ENCODE measurements at regions not wholly inside any gene's neighbourhood (a gene's known extent, or its start where the extent isn't known, plus 50 kb on each side); places are given as distances from the start of the nearest gene placed in this dataset.

GRCh38 chr5:9885164-9885563 lies 255.0 kb upstream of the TAS2R1 start:
- no peaks in the 10 kb centered on the region for H4K20me1 ChIP-seq (ENCODE audit: insufficient read depth)
- H2AFZ ChIP-seq (ENCODE audit: low read depth, low read length) = no peak overlapping the region
- no peak overlapping the region for H3K9ac ChIP-seq (ENCODE audit: low read length)
- H3K9me2 ChIP-seq (ENCODE audit: insufficient read depth, low read length) = no peaks in the 10 kb centered on the region
- H3K79me2 ChIP-seq (replicated peaks; ENCODE audit: insufficient read depth, low read length) = no peaks in the 10 kb centered on the region
- no peak overlapping the region for H3K4me2 ChIP-seq (ENCODE audit: low read length)
- H3K27ac ChIP-seq (ENCODE audit: low read length) = no peak overlapping the region
- no peaks in the 10 kb centered on the region for H3K36me3 ChIP-seq (ENCODE audit: insufficient read depth, low read length)
- H3K9me3 ChIP-seq (ENCODE audit: low read length) = no peaks in the 10 kb centered on the region
- TF ChIP-seq REST (IDR thresholded peaks at IDR 0.05; ENCODE audit: borderline replicate concordance) (no peak), EZH2 (IDR thresholded peaks at IDR 0.05; ENCODE audit: borderline replicate concordance, insufficient read depth, low read length, poor library complexity, severe bottlenecking) (no peak), RAD21 (conservative IDR thresholded peaks at IDR 0.05) (no peak), TAF1 (IDR thresholded peaks at IDR 0.05; ENCODE audit: low read depth) (no peak)
- H3K4me3 ChIP-seq (ENCODE audit: low read length) = no peak overlapping the region
- no peaks in the 10 kb centered on the region for H3K27me3 ChIP-seq (ENCODE audit: insufficient read depth, low read depth, low read length)
- H3F3A ChIP-seq (ENCODE audit: insufficient read depth, low read length, poor library complexity, severe bottlenecking) = no peaks in the 10 kb centered on the region

GRCh38 chr5:9878206-9878605 lies 248.1 kb upstream of the TAS2R1 start:
- H3K4me3 ChIP-seq (ENCODE audit: low read length) = no peak overlapping the region
- no peaks in the 10 kb centered on the region for H3K27me3 ChIP-seq (ENCODE audit: insufficient read depth, low read depth, low read length)
- H3K9me3 ChIP-seq (ENCODE audit: low read length) = no peaks in the 10 kb centered on the region
- H4K20me1 ChIP-seq (ENCODE audit: insufficient read depth) = no peaks in the 10 kb centered on the region
- no peak overlapping the region for H3K4me2 ChIP-seq (ENCODE audit: low read length)
- TF ChIP-seq TAF1 (IDR thresholded peaks at IDR 0.05; ENCODE audit: low read depth) (no peak), SMC3 (conservative IDR thresholded peaks at IDR 0.05; ENCODE audit: poor library complexity) (no peak), EP300 (conservative IDR thresholded peaks at IDR 0.05; ENCODE audit: poor library complexity, severe bottlenecking) (no peak), CTCF (IDR thresholded peaks at IDR 0.05; ENCODE audit: poor library complexity, severe bottlenecking) (no peak), REST (IDR thresholded peaks at IDR 0.05; ENCODE audit: borderline replicate concordance) (no peak), EZH2 (IDR thresholded peaks at IDR 0.05; ENCODE audit: borderline replicate concordance, insufficient read depth, low read length, poor library complexity, severe bottlenecking) (no peak), POLR2AphosphoS5 (IDR thresholded peaks at IDR 0.05) (no peak), MXI1 (conservative IDR thresholded peaks at IDR 0.05; ENCODE audit: poor library complexity, severe bottlenecking) (no peak), RAD21 (conservative IDR thresholded peaks at IDR 0.05) (no peak)
- H3F3A ChIP-seq (ENCODE audit: insufficient read depth, low read length, poor library complexity, severe bottlenecking) = no peaks in the 10 kb centered on the region
- H3K9ac ChIP-seq (ENCODE audit: low read length) = no peak overlapping the region
- no peak overlapping the region for H3K27ac ChIP-seq (ENCODE audit: low read length)
- no peaks in the 10 kb centered on the region for H3K9me2 ChIP-seq (ENCODE audit: insufficient read depth, low read length)
- H3K79me2 ChIP-seq (replicated peaks; ENCODE audit: insufficient read depth, low read length) = no peaks in the 10 kb centered on the region
- no peaks in the 10 kb centered on the region for H3K36me3 ChIP-seq (ENCODE audit: insufficient read depth, low read length)
- no peak overlapping the region for H2AFZ ChIP-seq (ENCODE audit: low read depth, low read length)

All from neural cell (in vitro differentiated cells).